ENCODE measurements at regions not wholly inside any gene's neighbourhood (a gene's known extent, or its start where the extent isn't known, plus 50 kb on each side); places are given as distances from the start of the nearest gene placed in this dataset.

GRCh38 chr16:20166531-20167235 is 93.0 kb upstream of the GPR139 start:
- DNase-seq, result no peak

- no peak for DNase-seq
Measured at GRCh38 chr16:20153444-20153843, 79.8 kb upstream of the GPR139 start.

- no peak for DNase-seq
Measured at GRCh38 chr16:20147091-20147490, 73.4 kb upstream of the GPR139 start.

- DNase-seq, result no peak
Measured at GRCh38 chr16:20141956-20142355, 68.3 kb upstream of the GPR139 start.

GRCh38 chr16:20137909-20138308 is 64.2 kb upstream of the GPR139 start:
- no peak for DNase-seq

- no peak for DNase-seq
Measured at GRCh38 chr16:20137194-20137593, 63.5 kb upstream of the GPR139 start.

GRCh38 chr16:20136446-20136968 is 62.8 kb upstream of the GPR139 start:
- DNase-seq, result no peak

GRCh38 chr16:20129375-20129774 is 55.7 kb upstream of the GPR139 start:
- DNase-seq, result no peak
